ENCODE measurements at regions not wholly inside any gene's neighbourhood (a gene's known extent, or its start where the extent isn't known, plus 50 kb on each side); places are given as distances from the start of the nearest gene placed in this dataset.

DNA sequence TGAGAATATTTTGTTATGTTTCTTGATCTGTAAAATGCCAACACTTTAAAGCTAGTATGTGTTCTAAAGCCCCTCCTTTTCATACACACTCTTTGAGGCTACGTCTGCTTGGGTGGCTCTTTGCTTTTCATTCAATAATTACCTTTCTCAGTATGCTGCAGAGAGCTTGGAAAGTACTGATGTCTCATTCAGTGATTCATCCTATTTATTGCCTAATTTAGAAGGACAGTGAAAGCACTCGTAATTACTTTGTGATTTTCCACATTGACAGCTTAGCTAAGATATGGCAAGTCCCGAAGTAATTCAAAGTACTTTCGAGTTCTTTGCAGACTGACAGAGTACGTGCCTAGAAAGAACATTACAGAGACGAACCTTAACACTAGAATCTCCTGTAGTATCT, 57.2 kb downstream of the BMP15 start:
- H3K18ac ChIP-seq (ENCODE audit: extremely low read depth, low read length), result no peak overlapping the region
- no peak overlapping the region for H3K56ac ChIP-seq (replicated peaks; ENCODE audit: insufficient read length, low read depth, low read length)
- ChIA-PET CTCF (ENCODE audit: partially characterized antibody) (interaction anchor here (0.5 to 0.6 kb wide), 2 partner anchors 181 to 908 kb away, joined by 3 read pairs; no protein-coding TSS in a partner anchor), POLR2A (ENCODE audit: partially characterized antibody) (no interaction called here)
- H3K4me3 ChIP-seq (ENCODE audit: extremely low read depth in 1 of 4, insufficient read depth in 2 of 4, low read depth in 3 of 4, low read length in 4 of 4), result no peak overlapping the region
- H4K5ac ChIP-seq (ENCODE audit: insufficient read length, low read depth, low read length), result no peak overlapping the region
- no peaks in the 10 kb centered on the region for H3K79me2 ChIP-seq (ENCODE audit: control insufficient read depth in 1 of 2, insufficient read depth in 2 of 2, low read length in 2 of 2)
- H2BK5ac ChIP-seq (ENCODE audit: low read depth, low read length), result no peak overlapping the region
- no peaks in the 10 kb centered on the region for H3K4me1 ChIP-seq (replicated peaks in 1 of 4; ENCODE audit: control insufficient read depth in 3 of 4, insufficient read depth in 4 of 4, low read length in 3 of 4)
- no peak overlapping the region for H2AK5ac ChIP-seq (ENCODE audit: low read depth, low read length)
- no peak overlapping the region for H2BK15ac ChIP-seq (ENCODE audit: low read length)
- H3K27me3 ChIP-seq (replicated peaks in 1 of 4; ENCODE audit: control insufficient read depth in 3 of 4, extremely low read depth in 1 of 4, insufficient read depth in 3 of 4, low read length in 3 of 4), result no peaks in the 10 kb centered on the region
- H3K14ac ChIP-seq (ENCODE audit: insufficient read length), result no peak overlapping the region
- H3K27ac ChIP-seq (ENCODE audit: low read depth, low read length), result no peak overlapping the region
- WGBS, 2 experiments (ENCODE audit: extremely low coverage in 1 of 2, insufficient coverage in 1 of 2, insufficient read length in 1 of 2, insufficient replicate concordance in 2 of 2, low coverage in 1 of 2, low lambda C conversion rate in 2 of 2, missing lambda C conversion rate in 1 of 2), result 95% methylated on average over 6 of the region's 6 CpGs; no CpG with 5 or more reads in 1 of the 2 experiments
- H3K79me1 ChIP-seq (ENCODE audit: low read depth, low read length), result no peaks in the 10 kb centered on the region
- H3K9me3 ChIP-seq (ENCODE audit: insufficient read depth in 2 of 2, low read depth in 1 of 2, low read length in 1 of 2), result no peaks in the 10 kb centered on the region
- DNase-seq (ENCODE audit: low read depth in 1 of 2, low spot score in 2 of 2) (no peak), FAIRE-seq (no peak)
- H3K36me3 ChIP-seq (ENCODE audit: control insufficient read depth in 2 of 4, insufficient read depth in 4 of 4, low read length in 3 of 4), result no peaks in the 10 kb centered on the region
- no peak overlapping the region for H2BK120ac ChIP-seq (replicated peaks; ENCODE audit: low read depth, low read length)
- H2AFZ ChIP-seq (ENCODE audit: low read length), result no peak overlapping the region
- no peak overlapping the region for H4K8ac ChIP-seq (ENCODE audit: extremely low read depth, insufficient read depth, low read length)
- H3K23me2 ChIP-seq (ENCODE audit: low read depth, low read length), result no peaks in the 10 kb centered on the region
- no peak overlapping the region for H3K9ac ChIP-seq (replicated peaks in 1 of 4; ENCODE audit: extremely low read depth in 1 of 4, low read depth in 3 of 4, low read length in 3 of 4)
- H2BK12ac ChIP-seq (ENCODE audit: low read depth, low read length), result no peak overlapping the region
- no peak overlapping the region for H2BK20ac ChIP-seq (ENCODE audit: low read length)
- H3K23ac ChIP-seq (ENCODE audit: insufficient read length), result no peak overlapping the region
- TF ChIP-seq SIRT6 (IDR thresholded peaks at IDR 0.05; ENCODE audit: low read length) (no peak), YY1 (IDR thresholded peaks at IDR 0.05; ENCODE audit: low read depth, low read length) (no peak), BACH1 (IDR thresholded peaks at IDR 0.05; ENCODE audit: low read length) (no peak), CBX8 (IDR thresholded peaks at IDR 0.05; ENCODE audit: borderline replicate concordance, low read depth, low read length) (no peak), RBBP5 (IDR thresholded peaks at IDR 0.05; ENCODE audit: borderline replicate concordance, low read depth, low read length) (no peak)
- H4K91ac ChIP-seq (replicated peaks; ENCODE audit: insufficient read length, low read length), result no peak overlapping the region
- H3K4ac ChIP-seq (replicated peaks; ENCODE audit: insufficient read length, low read depth, low read length), result no peak overlapping the region
- H4K20me1 ChIP-seq (replicated peaks in 1 of 2; ENCODE audit: control insufficient read depth in 1 of 2, insufficient read depth in 2 of 2, low read length in 2 of 2), result no peaks in the 10 kb centered on the region
- no peak overlapping the region for H3K4me2 ChIP-seq (ENCODE audit: insufficient read depth in 1 of 2, low read depth in 2 of 2, low read length in 2 of 2)

Measured in H1 (cell line).